GM19328 (cell line): ENCODE measurements at regions not wholly inside any gene's neighbourhood (a gene's known extent, or its start where the extent isn't known, plus 50 kb on each side); places are given as distances from the start of the nearest gene placed in this dataset.
"Not testable (repeated sequence)": the region's sequence is repeated elsewhere in the genome, so short reads cannot be mapped to it uniquely, and the experiment has no call there.

Experiments used
- ATAC-seq: cut with Tn5 transposase; IDR thresholded peaks from one replicate; pipeline ENCODE4 v1.9.1; 2021; ENCODE audit warnings: mild to moderate bottlenecking, moderate library complexity; ENCODE audit not compliant: unreplicated experiment

DNA sequence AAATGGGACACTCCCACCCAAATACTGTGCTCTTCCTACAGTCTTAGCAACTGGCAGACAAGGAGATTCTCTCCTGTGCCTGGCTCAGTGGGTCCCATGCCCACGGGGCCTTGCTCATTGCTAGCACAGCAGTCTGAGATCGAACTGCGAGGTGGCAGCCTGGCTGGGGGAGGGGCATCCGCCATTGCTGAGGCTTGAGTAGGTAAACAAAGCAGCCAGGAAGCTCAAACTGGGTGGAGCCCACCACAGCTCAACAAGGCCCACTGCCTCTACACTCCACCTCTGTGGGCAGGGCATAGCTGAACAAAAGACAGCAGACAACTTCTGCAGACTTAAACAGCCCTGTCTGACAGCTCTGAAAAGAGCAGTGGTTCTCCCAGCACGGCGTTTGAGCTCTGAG, 174.8 kb downstream of the COL12A1 start:
- ATAC-seq, result not testable (repeated sequence)

DNA sequence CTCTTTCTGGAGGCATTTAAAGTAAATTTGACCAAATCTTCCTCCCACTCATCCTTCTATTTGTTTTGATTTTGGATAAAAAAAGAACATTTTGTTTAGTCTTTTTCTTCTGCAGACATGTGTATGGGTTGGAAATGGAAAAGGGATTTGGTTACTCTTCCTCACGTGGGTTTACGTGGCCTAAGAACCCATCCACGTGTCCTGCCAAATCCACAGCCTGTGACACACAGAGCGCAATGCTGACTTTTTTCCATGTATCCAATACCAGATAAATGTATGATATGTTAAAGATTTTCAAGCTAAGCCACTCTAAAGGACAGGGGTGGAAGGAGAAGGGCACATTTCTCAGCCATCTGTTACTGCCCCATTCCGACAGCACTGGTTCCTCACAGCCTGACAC, 176.5 kb downstream of the COL12A1 start:
- no peak for ATAC-seq

DNA sequence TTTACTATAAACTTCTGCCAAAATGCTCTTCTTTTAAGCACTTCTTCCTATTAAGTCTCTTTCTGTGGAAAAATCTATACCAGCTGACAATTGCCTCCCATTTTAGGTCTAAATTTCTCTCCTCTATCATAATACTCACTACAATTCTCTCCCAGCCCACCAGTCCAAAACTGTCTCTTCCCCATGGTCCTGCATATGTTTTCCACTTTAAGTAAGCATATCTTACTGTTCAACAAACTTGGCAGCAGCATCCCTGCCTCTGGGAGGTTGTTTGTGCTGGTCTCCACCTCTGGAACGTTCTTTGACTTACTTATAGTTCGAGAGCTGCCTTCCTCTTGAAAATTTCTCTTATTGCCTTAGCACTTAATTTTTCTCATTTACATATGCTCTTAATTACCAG, 180.5 kb downstream of the COL12A1 start:
- no peak for ATAC-seq

DNA sequence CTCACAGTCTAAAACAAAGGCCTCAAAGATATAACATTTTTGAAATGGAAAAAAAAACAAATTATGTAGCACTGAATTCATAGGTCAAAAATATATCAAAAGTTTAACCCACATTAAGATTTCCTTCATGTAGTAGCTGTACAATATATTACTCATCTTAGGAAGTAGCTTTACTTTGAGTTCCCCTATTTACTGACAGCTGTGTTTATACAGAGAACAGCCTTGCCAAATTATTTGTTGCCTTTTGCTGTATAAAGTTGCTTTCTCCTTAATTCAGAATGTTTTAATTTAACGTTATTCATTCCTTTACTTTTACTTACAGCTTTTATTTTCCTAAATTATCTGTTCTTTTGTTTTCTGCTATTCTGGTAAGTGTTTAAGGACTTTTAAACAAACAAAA, 181.0 kb downstream of the COL12A1 start:
- ATAC-seq, result no peak

DNA sequence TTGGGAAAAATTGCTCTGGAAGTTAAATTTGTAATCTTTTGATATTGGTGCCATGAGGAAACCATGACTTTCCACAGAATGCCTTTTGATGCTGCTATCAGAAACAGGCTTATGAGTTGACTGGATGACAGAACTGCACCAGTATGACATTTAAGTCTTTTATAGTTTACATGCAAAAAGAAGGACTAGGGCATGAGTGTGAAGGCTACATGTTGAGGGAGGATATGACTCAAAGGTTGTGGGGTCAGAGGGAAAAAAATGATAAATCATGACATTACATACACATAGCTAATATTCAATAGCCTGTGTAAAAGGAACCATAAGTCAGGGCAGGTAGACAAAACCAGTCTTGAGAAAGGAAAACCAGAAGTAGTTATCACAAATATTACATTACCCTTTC, 182.2 kb downstream of the COL12A1 start:
- ATAC-seq, result no peak

DNA sequence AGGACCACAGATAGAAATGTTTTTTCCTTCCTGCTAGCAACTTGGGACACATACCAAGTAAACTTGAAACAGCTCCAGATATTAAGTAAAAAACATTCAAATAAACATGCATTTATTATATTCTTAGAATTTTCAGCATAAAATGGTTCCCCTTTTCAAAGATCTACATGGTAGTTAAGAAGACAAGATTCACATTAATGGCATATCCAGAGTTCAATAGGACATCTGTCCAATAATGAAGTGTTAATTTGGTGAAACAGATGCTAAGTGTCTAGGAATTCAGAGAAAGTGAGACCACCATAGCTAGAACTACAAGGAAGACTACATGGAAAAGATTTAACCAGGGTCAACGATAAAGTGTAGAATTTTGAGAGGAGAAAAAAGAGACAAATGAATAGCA, 184.9 kb downstream of the COL12A1 start:
- no peak for ATAC-seq

DNA sequence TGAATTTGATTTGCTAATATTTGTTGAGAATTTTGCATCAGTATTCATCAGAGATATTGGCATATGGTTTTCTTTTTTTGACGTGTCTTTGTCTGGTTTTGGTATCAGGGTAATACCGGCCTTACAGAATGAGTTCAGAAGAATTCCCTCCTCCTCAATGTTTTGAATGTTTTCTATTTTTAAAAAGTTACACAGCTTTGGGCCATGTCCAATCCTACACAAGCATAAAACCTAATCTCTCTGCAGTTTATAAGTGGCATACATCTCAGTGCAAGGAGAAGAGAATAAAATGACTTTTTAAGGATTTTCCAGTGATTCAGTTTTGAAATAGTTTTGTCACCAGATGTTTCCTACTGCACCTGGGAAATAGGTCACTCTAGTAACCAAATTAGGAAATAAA, 185.5 kb downstream of the COL12A1 start:
- ATAC-seq, result no peak

DNA sequence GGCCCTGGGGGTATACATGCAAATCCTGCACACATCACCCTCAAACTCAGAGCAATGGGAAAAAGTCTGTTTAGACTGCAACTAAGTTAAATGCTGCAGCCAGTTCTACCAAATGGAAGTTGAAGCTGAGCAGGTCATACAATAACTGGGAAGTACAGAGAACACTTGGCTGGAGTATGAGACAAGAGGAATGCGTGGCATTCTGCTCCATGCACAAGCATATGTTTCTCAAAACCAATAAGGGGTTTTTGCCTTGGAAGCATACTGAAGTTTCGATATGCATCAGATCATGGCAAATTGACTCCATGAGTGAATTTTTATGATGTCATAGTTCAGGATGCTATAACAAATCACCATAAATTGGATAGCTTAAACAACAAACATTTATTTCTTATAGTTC, 193.8 kb downstream of the COL12A1 start:
- no peak for ATAC-seq

DNA sequence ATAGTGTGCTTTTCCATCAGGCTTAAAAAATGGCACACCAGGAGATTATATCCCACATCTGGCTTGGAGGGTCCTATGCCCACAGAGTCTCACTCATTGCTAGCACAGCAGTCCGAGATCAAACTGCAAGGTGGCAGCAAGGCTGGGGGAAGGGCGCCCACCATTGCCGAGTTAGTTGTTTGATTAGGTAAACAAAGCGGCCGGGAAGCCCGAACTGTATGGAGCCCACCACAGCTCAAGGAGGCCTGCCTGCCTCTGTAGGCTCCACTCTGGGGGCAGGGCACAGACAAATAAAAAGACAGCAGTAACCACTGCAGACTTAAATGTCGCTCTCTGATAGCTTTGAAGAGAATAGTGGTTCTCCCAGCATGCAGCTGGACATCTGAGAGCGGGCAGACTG, 201.9 kb downstream of the COL12A1 start:
- ATAC-seq, result not testable (repeated sequence)

DNA sequence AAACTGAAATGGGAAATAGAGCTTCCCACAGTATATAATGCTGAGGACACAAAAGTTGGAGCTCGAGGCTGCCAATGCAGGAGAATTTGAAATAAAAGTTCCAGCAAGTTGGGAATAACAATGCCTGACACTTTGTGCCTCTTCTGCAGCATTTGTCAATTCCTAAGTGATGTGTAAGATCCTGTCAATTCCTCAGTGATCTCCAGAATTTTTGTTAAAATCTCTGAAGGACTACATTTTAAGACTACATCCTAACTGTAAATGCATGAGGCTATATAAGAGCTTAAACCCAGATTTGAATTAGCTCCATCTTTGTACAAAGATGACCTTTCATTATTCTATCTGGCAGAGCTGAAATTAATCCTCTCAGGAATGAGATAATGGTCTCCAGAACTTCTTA, 208.2 kb downstream of the COL12A1 start:
- no peak for ATAC-seq

DNA sequence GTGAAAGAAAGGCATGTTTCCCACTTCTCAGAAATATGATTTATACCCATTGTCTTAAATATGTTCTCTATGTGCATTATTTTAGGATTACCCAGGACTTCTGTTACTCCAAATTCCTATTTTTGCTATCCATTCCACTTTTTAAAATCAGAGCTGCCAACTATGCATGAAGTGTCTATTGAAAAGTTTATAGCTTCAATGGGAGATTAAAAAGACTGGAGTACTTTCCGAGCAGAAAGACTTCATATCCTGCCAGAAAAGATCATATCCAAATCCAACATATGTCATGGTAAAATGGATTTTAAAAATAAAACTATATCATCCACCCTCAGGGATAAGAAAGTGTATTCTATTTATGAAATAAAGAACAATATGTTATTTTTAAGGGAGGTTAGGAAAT, 212.7 kb downstream of the COL12A1 start:
- no peak for ATAC-seq

DNA sequence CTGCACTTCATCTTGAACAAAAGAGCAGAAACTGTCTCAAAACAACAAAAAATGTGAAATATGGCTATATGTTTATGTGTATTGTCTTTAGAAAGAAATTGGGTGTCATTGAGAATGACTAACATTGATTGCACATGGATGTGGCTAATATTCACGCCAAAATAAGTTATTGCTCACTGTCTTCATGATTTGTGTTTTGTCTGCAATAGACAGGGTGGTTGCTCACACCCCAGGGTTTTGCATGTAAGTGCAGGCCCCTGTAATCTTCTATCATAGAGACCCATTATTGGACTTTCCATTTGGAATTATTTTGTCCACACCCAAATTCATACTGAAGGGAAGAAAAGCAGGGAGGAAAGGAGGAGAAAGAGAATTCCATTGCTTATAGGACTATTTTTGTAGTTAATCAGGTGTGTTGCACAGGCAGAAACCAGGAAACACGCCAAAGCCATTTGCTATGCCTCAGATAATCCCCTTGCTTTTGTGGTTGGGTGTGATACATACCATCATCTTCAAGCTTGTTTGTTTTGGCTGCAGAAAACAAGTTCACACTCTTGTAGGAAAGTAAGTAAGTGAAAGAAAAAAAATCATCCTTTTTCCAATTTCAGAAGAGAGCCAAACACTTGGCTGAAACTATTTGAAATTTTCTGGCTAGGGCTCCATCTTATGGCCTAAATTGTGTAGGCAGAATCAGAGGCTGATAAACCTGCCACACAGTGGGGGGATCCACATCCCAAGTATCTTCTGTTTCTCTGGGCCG, 214.1 kb downstream of the COL12A1 start:
- ATAC-seq, result no peak

DNA sequence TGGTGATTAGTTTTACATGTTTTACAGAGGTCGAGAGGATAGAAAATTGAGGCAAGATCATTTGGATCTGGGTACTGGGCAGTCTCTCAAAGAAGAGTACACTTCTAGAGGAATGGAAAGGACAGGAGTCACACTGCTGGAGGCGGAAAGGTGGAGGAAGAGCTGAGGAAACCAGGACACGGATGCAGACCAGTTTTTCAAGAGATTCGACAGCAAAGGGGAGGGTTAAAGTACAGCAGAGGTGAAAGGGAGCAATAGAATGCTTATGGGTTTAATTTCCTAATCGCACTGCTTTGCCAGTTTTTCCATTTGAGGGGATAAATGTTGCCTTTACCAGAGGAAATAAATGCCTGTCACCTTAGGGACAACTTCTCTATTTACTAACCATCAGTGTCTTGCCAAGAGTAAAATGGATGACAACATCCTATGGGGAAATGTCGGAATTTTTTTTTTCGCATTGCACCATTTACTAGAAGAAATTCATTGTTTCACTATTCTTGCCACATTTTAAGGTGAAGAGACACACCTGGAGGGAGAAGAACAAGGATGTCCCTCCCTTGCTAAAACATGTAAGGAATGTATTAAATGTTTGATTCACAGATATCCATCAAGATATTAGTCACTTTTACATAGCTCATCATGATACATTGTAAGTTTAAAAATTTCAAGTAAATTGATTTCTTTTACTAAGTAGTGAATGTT, 226.6 kb downstream of the COL12A1 start:
- ATAC-seq, result no peak

DNA sequence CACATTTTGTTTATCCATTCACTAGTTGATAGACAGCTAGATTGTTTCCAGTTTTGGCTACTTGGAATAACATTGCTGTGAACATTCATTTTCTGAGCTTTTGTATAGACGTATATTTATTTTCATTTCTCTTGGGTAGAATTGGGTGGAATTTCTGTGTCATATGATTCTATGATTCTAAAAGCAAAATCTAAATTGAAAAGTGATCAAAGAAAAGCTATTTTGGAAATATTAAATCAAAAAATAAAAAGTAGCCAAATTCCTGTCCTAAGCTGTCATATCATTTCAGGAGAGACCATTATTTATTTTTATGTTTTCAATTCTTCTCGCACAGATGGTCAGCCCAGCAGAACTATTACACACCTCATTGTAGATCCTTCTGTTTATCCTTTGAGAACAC, 229.2 kb downstream of the COL12A1 start:
- no peak for ATAC-seq

DNA sequence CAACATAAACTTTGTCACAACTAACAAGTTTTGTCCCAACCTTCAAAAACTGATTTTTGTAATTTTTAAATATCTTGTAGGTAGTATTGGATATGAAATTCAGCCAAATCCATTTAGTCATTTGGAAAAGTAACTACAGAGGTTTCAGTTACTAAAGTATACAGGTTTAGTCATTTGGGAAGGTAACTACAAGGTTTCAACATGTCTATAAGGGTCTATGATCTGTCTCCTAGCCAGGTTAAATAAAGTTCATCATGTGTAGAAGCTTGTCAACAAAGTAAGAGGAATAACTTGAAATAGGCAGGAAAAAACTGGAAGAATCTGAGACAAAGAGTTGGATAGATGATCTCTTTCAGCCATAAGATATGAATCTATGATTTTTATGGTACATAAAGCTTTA, 229.8 kb downstream of the COL12A1 start:
- ATAC-seq, result no peak

DNA sequence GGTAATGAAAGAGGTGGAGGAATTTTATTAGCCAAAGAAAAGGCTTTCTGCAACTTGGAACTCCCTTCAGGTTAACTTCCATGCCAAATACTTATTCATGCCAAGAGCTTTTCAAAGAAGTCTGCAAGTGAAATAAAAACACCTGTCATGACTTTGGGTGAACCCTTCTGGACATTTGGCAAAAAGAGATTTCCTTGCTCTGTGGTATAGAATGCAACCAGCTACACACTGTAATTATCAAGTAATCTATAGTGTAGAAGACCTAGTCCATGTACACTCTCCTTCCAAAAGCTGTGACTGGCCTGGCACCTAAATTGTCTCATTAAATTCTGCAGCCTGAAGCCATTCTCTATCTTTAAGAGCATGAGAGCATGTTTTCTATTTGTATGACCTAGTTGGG, 232.3 kb downstream of the COL12A1 start:
- ATAC-seq, result no peak

DNA sequence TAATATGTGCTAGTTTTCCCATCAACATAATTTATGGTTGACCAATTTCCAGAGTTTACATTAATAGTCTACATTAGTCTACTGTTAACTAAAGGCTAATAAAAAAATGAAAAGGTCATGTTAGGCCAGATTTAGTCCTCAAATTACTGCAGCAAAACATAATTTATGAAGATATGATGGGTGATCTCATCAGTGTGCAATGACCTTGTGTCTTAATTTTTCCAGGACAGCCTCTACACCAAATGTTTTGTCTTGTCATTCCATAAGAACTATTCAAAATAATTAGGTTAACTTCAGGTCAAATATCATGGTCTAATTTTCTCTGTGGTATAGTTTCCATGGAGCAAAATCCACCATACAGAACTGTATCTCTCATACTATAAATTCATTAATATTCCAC, 234.2 kb downstream of the COL12A1 start:
- no peak for ATAC-seq

DNA sequence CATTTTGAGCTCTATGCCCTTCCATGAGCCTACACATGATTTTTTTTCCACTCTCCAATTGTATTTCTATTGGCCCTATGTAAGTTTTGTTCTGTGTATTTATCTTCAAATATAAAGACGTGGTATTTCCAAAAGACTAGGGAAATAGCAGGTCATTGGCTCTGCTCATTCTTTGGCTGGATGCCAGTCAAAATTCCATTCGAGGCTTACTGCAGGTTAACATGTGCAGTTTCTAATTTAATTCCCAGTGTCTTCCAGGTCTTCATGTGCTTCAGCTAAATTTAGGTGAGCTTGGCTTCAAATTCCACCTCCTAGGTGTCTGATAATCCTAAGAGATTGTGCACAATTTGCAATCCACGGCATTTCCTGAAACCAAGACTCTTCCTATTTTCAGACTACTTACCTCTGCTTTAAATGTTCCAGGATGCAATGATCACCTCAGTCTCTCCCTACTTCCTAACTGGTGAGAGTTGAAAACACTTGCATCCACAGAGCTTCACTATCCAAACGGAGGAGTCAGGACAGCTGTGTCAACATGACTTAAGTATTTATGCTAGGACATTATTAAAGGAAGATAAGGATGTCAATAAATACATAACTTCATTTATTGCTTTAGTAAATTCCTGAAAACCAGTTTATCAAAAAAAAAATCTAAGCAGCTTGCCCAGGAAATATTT, 236.1 kb downstream of the COL12A1 start:
- ATAC-seq, result no peak

DNA sequence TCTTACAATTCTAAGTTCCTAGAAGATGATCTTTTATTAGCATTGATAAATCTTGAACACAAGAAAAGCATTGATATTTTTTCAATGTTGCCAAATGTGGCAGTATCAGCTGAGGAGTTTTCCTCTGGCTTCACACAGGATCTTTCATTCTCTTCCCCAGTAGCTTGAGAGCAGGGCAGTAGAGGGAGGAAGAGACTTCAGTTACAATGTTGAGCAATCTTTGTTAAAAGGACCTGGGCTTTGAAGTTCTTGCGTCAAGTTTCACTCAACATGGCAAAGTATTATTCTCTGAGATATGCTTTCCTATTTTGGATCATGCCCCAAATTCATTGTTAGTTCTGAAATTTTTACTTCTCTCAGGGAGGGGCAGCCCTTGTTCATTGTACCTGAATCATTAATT, 238.0 kb downstream of the COL12A1 start:
- no peak for ATAC-seq

DNA sequence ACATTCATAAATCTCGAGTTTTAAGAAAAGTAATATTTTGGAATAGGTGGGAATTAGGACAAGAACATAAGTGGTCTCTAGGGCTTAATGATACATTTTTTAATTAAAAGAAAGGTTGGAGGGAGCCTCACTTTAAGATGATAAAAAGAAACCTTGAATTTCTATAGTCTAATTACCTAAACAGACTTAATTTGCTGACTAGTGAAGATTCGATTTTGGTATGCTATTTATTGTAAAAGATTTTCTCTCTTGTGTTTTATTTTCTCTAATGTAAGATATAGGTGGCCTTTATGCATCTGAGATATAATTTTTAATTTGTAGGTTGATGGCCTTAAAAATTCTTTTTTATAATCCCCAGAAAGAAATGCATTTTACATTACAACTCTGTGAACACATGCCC, 239.1 kb downstream of the COL12A1 start:
- ATAC-seq, result no peak

DNA sequence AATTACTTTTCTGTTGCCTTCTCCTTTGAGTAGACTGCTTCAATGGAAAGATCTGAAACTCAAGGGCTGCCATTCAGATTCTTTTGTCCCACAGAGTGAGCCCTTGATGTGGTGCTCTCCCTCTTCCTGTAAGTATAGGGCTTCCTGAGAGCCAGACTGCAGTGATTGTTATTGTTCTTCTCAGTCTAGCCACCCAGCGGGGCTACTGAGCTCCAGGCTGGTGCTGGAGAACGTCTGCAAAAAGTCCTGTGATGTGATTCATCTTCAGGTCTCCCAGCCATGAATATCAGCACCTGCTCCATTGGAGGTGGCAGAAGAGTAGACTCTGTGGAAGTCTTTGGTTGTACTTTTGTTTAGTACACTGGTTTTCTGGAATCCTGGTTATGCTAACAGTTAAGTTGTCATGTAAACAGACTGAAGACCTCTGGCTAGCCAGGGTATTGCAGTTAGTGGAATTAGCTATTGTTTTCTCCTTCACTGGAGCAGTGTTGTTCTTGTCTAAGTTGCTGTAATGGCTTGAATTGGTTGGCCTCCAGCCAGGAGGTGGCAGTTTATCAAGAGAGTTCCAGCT, 240.9 kb downstream of the COL12A1 start:
- no peak for ATAC-seq
